Natural killer cell (primary cell): ENCODE measurements at regions not wholly inside any gene's neighbourhood (a gene's known extent, or its start where the extent isn't known, plus 50 kb on each side); places are given as distances from the start of the nearest gene placed in this dataset.
A peak's percentile ranks its signal among the peaks of the same experiment; 100 is the strongest.

Experiments
- ATAC-seq, 3 donors: fragments of 150-1000 bp in 2 of 3; fragments of 200-7000 bp in 1 of 3; cut with Tn5 transposase; 1 replicate in 1 of 3; 2 replicates in 2 of 3; pipeline ENCODE4 v1.10.0; 2021; ENCODE audit warnings: mild to moderate bottlenecking in 2 of 3, moderate library complexity in 2 of 3
- DNase-seq, 2 donors: peaks; one replicate each; pipeline versions ENCODE4 v3.0.0 to v3.0.0-alpha.2; 2013 to 2021; ENCODE audit warnings: mixed read lengths in 1 of 2
- H3K27ac ChIP-seq: one replicate; pipeline ENCODE4 v1.5.1; 2013; ENCODE audit warnings: mild to moderate bottlenecking, low read length
- H3K27me3 ChIP-seq: one replicate; pipeline ENCODE4 v1.6.1; 2013; ENCODE audit warnings: low read length; ENCODE audit not compliant: control insufficient read depth, insufficient read depth
- H3K36me3 ChIP-seq: one replicate; pipeline ENCODE4 v1.6.1; 2013; ENCODE audit warnings: low read length; ENCODE audit not compliant: control insufficient read depth, insufficient read depth
- H3K4me1 ChIP-seq: one replicate; pipeline ENCODE4 v1.6.1; 2013; ENCODE audit warnings: low read length; ENCODE audit not compliant: control insufficient read depth, insufficient read depth
- H3K4me3 ChIP-seq: one replicate; pipeline ENCODE4 v1.5.1; 2013; ENCODE audit warnings: low read length
- H3K9me3 ChIP-seq: one replicate; pipeline ENCODE4 v1.6.1; 2013; ENCODE audit warnings: low read length; ENCODE audit not compliant: control insufficient read depth, insufficient read depth
- H3K27ac Mint-ChIP-seq, 2 donors: one replicate each; pipeline ENCODE4 v1.8.0; 2022; ENCODE audit warnings: mild to moderate bottlenecking in 2 of 2, mixed read lengths in 2 of 2, moderate library complexity in 1 of 2
- H3K27me3 Mint-ChIP-seq, 2 donors: one replicate each; pipeline ENCODE4 v1.8.0; 2022; ENCODE audit warnings: low read depth in 2 of 2, mixed read lengths in 2 of 2
- H3K36me3 Mint-ChIP-seq: one replicate; pipeline ENCODE4 v1.8.0; 2022; ENCODE audit warnings: mixed read lengths
- H3K4me1 Mint-ChIP-seq, 2 donors: one replicate each; pipeline ENCODE4 v1.8.0; 2022; ENCODE audit warnings: mixed read lengths in 2 of 2
- H3K4me3 Mint-ChIP-seq: one replicate; pipeline ENCODE4 v1.8.0; 2022; ENCODE audit warnings: mild to moderate bottlenecking, moderate library complexity, mixed read lengths
- H3K9me3 Mint-ChIP-seq, 2 donors: one replicate each; pipeline ENCODE4 v1.8.0; 2022; ENCODE audit warnings: mixed read lengths in 2 of 2
- WGBS: methylation state at CpG from one replicate; pipeline ENCODE4 v1.1.7; 2013; ENCODE audit warnings: missing lambda C conversion rate; ENCODE audit not compliant: insufficient coverage; 5-methylcytosine and 5-hydroxymethylcytosine counted together
- intact Hi-C: fragments of 100-400 bp; cut with micrococcal nuclease; formaldehyde crosslinking; loops from one replicate; pipeline ENCODE4 v1.14.2; 2022
- TF ChIP-seq, protein P1 (sequence below): fragments of 200-600 bp; IDR thresholded peaks from one replicate; pipeline ENCODE4 v1.8.0; 2022; ENCODE audit warnings: antibody characterized with exemption

DNA sequence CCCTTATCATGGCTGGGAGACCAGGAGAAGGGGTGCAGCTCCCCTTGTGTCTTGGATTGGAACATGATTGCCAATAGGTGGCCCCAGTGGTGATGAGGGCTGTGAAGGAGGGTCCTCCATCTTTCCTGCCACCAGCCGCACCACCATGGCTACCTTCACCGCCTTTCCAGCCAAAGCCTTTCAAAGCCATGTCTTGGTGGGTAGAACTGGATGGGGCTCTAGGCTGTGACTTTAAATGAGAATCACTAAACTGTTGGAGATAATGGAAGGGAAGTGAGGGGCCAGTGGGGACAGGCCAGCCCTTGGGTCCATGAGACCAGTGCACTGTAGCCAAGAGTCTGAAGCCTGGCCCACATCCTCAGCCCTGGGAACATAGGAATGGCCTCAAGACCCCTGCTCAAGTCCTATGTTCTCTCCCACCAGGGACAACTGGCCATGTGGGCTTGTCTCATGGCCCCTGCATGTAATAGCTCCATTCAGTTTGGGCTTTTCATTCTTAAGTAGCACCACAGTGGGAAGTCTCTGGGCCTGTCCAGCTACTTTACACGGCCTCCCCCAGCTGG is 345.7 kb downstream of the DYSF start:
- no peak for DNase-seq
- no peaks in the 10 kb centered on the region for H3K9me3 Mint-ChIP-seq

DNA sequence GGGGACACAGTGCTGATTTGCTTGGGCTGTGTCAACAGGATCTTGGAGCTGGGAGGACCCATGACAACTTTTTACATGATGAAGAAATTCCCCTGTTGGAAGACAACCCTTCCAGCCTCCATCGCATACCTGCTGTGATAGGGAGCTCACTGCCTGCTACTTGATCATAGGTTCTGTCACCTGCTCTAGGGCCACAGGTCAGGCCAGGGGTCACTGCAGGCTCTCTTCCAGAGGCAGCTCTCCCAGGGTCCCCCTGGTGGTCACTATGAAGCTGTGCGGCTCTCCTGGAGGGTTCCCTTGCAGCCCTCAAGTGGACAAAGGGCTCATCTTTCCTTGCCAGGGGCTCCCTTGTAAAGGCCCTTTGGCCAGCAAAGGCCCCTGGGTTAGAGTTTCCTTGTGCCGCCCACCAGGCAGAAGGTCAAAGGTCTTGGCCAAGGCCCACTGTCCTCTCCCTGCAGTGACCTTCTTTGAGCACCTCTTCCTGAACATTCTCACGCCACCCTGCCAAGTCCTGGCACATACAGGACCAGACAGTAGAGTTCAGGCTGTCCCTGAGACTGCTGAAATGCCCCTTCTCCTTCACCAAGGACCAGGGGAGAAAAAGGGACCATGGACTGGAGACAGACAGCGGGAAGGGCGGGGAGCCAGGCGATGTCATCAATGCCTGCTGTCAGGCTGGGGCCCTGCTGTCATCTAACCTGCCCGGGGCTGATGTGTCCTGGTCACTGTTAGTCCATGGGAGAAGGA is 345.1 kb downstream of the DYSF start:
- TF ChIP-seq, protein P1, sequence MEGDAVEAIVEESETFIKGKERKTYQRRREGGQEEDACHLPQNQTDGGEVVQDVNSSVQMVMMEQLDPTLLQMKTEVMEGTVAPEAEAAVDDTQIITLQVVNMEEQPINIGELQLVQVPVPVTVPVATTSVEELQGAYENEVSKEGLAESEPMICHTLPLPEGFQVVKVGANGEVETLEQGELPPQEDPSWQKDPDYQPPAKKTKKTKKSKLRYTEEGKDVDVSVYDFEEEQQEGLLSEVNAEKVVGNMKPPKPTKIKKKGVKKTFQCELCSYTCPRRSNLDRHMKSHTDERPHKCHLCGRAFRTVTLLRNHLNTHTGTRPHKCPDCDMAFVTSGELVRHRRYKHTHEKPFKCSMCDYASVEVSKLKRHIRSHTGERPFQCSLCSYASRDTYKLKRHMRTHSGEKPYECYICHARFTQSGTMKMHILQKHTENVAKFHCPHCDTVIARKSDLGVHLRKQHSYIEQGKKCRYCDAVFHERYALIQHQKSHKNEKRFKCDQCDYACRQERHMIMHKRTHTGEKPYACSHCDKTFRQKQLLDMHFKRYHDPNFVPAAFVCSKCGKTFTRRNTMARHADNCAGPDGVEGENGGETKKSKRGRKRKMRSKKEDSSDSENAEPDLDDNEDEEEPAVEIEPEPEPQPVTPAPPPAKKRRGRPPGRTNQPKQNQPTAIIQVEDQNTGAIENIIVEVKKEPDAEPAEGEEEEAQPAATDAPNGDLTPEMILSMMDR: peak; percentile 38
- Histone ChIP-seq H3K36me3 (no peaks in the 10 kb centered on the region), H3K27me3 (no peaks in the 10 kb centered on the region), H3K4me1 (no peaks in the 10 kb centered on the region), H3K27ac (no peak overlapping the region), H3K9me3 (no peaks in the 10 kb centered on the region), H3K4me3 (no peak overlapping the region)
- Mint-ChIP-seq H3K27me3 (peaks cover 0 to 5% of the 10 kb centered on the region in 2 donors), H3K36me3 (no peaks in the 10 kb centered on the region), H3K4me1 (no peaks in the 10 kb centered on the region), H3K9me3 (no peaks in the 10 kb centered on the region), H3K27ac (no peak overlapping the region), H3K4me3 (no peak overlapping the region)
- ATAC-seq (peak in 1 of 3 donors; percentile 55), DNase-seq (peak in 1 of 2 donors; percentile 14)
- intact Hi-C loops: no loop called here
- 75% methylated on average over 8 of the region's 8 CpGs for WGBS

More for the DNA sequence above, 345.7 kb downstream of the DYSF start:
- Mint-ChIP-seq H3K27me3 (peaks cover 0 to 5% of the 10 kb centered on the region in 2 donors), H3K36me3 (no peaks in the 10 kb centered on the region), H3K27ac (no peak overlapping the region), H3K4me3 (no peak overlapping the region), H3K4me1 (no peaks in the 10 kb centered on the region)
- Histone ChIP-seq H3K27me3 (no peaks in the 10 kb centered on the region), H3K27ac (no peak overlapping the region), H3K36me3 (no peaks in the 10 kb centered on the region), H3K9me3 (no peaks in the 10 kb centered on the region), H3K4me3 (no peak overlapping the region), H3K4me1 (no peaks in the 10 kb centered on the region)
- no peak for ATAC-seq
- TF ChIP-seq, protein P1: no peak
- 85% methylated on average over 3 of the region's 3 CpGs for WGBS
- intact Hi-C loops: no loop called here

DNA sequence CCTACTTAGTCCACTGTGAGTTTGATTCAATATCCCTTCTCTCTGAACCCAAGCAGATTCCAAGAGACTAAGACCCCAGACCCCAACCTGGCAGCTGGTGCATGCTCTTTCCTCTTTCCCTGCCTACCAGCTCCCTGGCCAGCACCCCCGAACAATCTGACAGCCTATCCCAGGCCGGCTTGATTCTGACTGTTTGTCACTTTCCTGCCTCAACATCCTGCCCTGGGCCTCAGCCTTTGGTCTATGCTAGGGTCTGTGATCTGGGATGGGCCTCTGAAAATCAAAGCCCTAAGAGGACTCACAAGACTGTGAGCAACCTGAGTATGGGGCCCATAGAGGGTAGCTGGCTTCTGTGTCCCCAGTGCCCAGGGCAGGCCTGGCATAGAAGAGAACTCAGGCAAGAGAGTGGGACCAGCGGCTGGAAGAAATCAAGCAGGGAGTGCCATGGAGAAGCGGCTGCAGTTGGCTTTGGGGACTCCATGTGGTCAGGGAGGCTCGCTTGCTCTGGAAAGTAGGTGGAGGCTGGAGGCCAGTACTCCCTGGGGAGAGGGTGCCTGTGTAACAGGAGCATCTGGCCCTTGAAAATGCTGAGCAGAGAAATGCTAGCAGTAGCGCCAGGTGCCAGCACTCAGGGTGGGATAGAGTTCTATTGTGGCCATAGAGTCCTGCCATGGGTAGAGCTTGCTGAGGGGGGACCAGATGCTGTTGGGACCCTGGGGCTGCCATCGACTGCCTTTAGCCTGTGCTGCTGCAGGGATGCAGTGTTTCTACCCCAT is 343.9 kb downstream of the DYSF start:
- Mint-ChIP-seq H3K4me1 (no peaks in the 10 kb centered on the region), H3K9me3 (no peaks in the 10 kb centered on the region), H3K36me3 (no peaks in the 10 kb centered on the region), H3K4me3 (no peak overlapping the region), H3K27me3 (no peaks in the 10 kb centered on the region), H3K27ac (no peak overlapping the region)
- Histone ChIP-seq H3K4me3 (no peak overlapping the region), H3K27ac (no peak overlapping the region), H3K4me1 (no peaks in the 10 kb centered on the region), H3K36me3 (no peaks in the 10 kb centered on the region), H3K27me3 (no peaks in the 10 kb centered on the region), H3K9me3 (no peaks in the 10 kb centered on the region)
- ATAC-seq (no peak), DNase-seq (no peak)
- 85% methylated on average over 7 of the region's 7 CpGs for WGBS
- intact Hi-C loops: no loop called here
- TF ChIP-seq, protein P1: no peak
